Heart right ventricle (tissue), 16 donors: ENCODE measurements at regions not wholly inside any gene's neighbourhood (a gene's known extent, or its start where the extent isn't known, plus 50 kb on each side); places are given as distances from the start of the nearest gene placed in this dataset.

Experiments used
- ATAC-seq, 8 donors: fragments of 200-7000 bp; cut with Tn5 transposase; one replicate each; pipeline ENCODE4 v1.9.1; 2020; ENCODE audit warnings: mild to moderate bottlenecking in 8 of 8, moderate library complexity in 8 of 8, moderate number of reproducible peaks in 1 of 8
- DNase-seq, 2 donors: peaks; one replicate each; pipeline ENCODE4 v3.0.0-alpha.2; 2020
- H3K27ac ChIP-seq, 10 donors: fragments of 200-600 bp; sonication (generic) in 2 of 10; one replicate each; pipeline versions ENCODE4 v1.5.0 to v1.8.0; 2020 to 2022; ENCODE audit warnings: mild to moderate bottlenecking in 3 of 10
- H3K27me3 ChIP-seq, 7 donors: fragments of 200-600 bp; one replicate each; pipeline ENCODE4 v1.8.0; 2021 to 2022; ENCODE audit warnings: mild to moderate bottlenecking in 2 of 7
- H3K36me3 ChIP-seq, 9 donors: fragments of 200-600 bp; sonication (generic) in 1 of 9; one replicate each; pipeline versions ENCODE4 v1.5.0 to v1.8.0; 2020 to 2022; ENCODE audit warnings: mild to moderate bottlenecking in 2 of 9
- H3K4me1 ChIP-seq, 9 donors: fragments of 200-600 bp; sonication (generic) in 1 of 9; one replicate each; pipeline versions ENCODE4 v1.5.0 to v1.8.0; 2020 to 2022; ENCODE audit warnings: mild to moderate bottlenecking in 4 of 9
- H3K4me3 ChIP-seq, 10 donors: fragments of 200-600 bp; sonication (generic) in 2 of 10; one replicate each; pipeline versions ENCODE4 v1.5.0 to v1.8.0; 2020 to 2022; ENCODE audit warnings: mild to moderate bottlenecking in 7 of 10, moderate library complexity in 2 of 10
- H3K9me3 ChIP-seq, 11 donors: fragments of 200-600 bp in 10 of 11; sonication (generic) in 2 of 11; one replicate each; pipeline versions ENCODE4 v1.5.0 to v1.8.0; 2013 to 2022; ENCODE audit warnings: mild to moderate bottlenecking in 2 of 11, control low read depth in 1 of 11, moderate library complexity in 1 of 11
- CTCF ChIP-seq, 9 donors: fragments of 200-600 bp; sonication (generic) in 2 of 9; IDR thresholded peaks; one replicate each; pipeline versions ENCODE4 v1.5.0 to v1.8.0; 2021 to 2022; ENCODE audit warnings: antibody characterized with exemption in 9 of 9, mild to moderate bottlenecking in 5 of 9, moderate library complexity in 1 of 9
- WGBS, 2 donors: extraction: QIAGEN DNeasy Blood & Tissue Kit; methylation state at CpG; one replicate each; pipeline ENCODE4 v1.1.7; 2013; ENCODE audit warnings: inconsistent platforms in 1 of 2; 5-methylcytosine and 5-hydroxymethylcytosine counted together
- intact Hi-C, 10 donors: fragments of 100-400 bp; cut with DNase I; formaldehyde crosslinking; loops; one replicate each; pipeline versions ENCODE4 v1.11.1 to v1.14.2; 2022
- donor health status: Arrhythmogenic right ventricular cardiomyopathy.
- donor health status: ischemic (EF 13 %, LVEDD 7.1; RV severe dilation, severe dysfunction).
- donor health status: healthy with polysubstance abuse.
- donor health status: DM: no; HTN: yes; CAD: no.
- donor health status: DM: no; HTN: no; CAD: no.
- donor health status: ischemic (EF 25% LVEDD 6.9; RV normal size, moderate dysfunction).
- donor health status: ischemic (EF 25% LVEDD 5.7; RV mildly dilated, moderate dysfunction).
- donor health status: healthy.
- donor health status: DM: yes; HTN: yes; CAD: no.
- donor health status: Ischemic cardiomyopathy.
- donor health status: ischemic (EF 35%, LVEDD 5.7; RV mildly dilated, moderate dysfunction).
- donor health status: nonischemic (EF 11% LVEDD 7.7; RV severe dilation, severe dysfunction).
- donor health status: DM: yes; HTN: yes; CAD: no.
- donor health status: PGD.
- donor health status: ischemic (EF 29% LVEDD 5.4; RV normal size, mild dysfunction).
- donor health status: nonischemic (EF 23%, LVEDD 6.1; RV moderate dilation, normal function).

- Histone ChIP-seq H3K9me3 (peaks cover 0 to 40% (median 2%) of the 10 kb centered on the region in 11 donors), H3K27me3 (peaks cover 0 to 10% (median 0%) of the 10 kb centered on the region in 7 donors), H3K27ac (no peak overlapping the region), H3K4me1 (no peaks in the 10 kb centered on the region), H3K4me3 (no peak overlapping the region), H3K36me3 (no peaks in the 10 kb centered on the region)
- ATAC-seq (no peak), DNase-seq (no peak)
- WGBS, 2 donors = 53 to 65% methylated on average over 1 of the region's 1 CpG
- TF ChIP-seq CTCF (IDR thresholded peaks at IDR 0.05) = no peak
- intact Hi-C loops = no loop called here
Measured at GRCh38 chr17:5971969-5972368, 98.2 kb upstream of the WSCD1 start.

GRCh38 chr17:5973410-5973809 lies 96.8 kb upstream of the WSCD1 start:
- intact Hi-C loops = no loop called here
- H3K27me3 ChIP-seq = peaks cover 0 to 10% (median 0%) of the 10 kb centered on the region in 7 donors

GRCh38 chr17:5975661-5976060 lies 94.5 kb upstream of the WSCD1 start:
- no peaks in the 10 kb centered on the region for H3K4me1 ChIP-seq
- peaks cover 0 to 15% (median 0%) of the 10 kb centered on the region in 7 donors for H3K27me3 ChIP-seq
- no peak overlapping the region for H3K27ac ChIP-seq
- no peak overlapping the region for H3K4me3 ChIP-seq
- ATAC-seq = no peak
- intact Hi-C loops = no loop called here
- 31 to 43% methylated on average over 3 of the region's 3 CpGs for WGBS, 2 donors
- peaks cover 0 to 24% (median 0%) of the 10 kb centered on the region in 11 donors for H3K9me3 ChIP-seq
- H3K36me3 ChIP-seq = no peaks in the 10 kb centered on the region
- DNase-seq = no peak
- no peak for TF ChIP-seq CTCF (IDR thresholded peaks at IDR 0.05)

More at GRCh38 chr17:5973410-5973809, 96.8 kb upstream of the WSCD1 start:
- H3K27ac ChIP-seq = no peak overlapping the region
- ATAC-seq (no peak), DNase-seq (no peak)
- WGBS, 2 donors = 70 to 74% methylated on average over 3 of the region's 3 CpGs
- H3K36me3 ChIP-seq = no peaks in the 10 kb centered on the region
- no peak for TF ChIP-seq CTCF (IDR thresholded peaks at IDR 0.05)
- H3K4me3 ChIP-seq = no peak overlapping the region
- H3K4me1 ChIP-seq = no peaks in the 10 kb centered on the region
- peaks cover 0 to 28% (median under 1%) of the 10 kb centered on the region in 11 donors for H3K9me3 ChIP-seq

GRCh38 chr17:5976251-5976650 lies 93.9 kb upstream of the WSCD1 start:
- no peak for DNase-seq
- H3K36me3 ChIP-seq = no peaks in the 10 kb centered on the region
- H3K27ac ChIP-seq = no peak overlapping the region
- peaks cover 0 to 15% (median 0%) of the 10 kb centered on the region in 7 donors for H3K27me3 ChIP-seq
- H3K9me3 ChIP-seq = peaks cover 0 to 24% (median 0%) of the 10 kb centered on the region in 11 donors
- WGBS, 2 donors = 46 to 53% methylated on average over 6 of the region's 6 CpGs
- intact Hi-C loops = no loop called here
- no peaks in the 10 kb centered on the region for H3K4me1 ChIP-seq
- no peak for TF ChIP-seq CTCF (IDR thresholded peaks at IDR 0.05)
- no peak for ATAC-seq
- H3K4me3 ChIP-seq = no peak overlapping the region
